ENCODE measurements at regions not wholly inside any gene's neighbourhood (a gene's known extent, or its start where the extent isn't known, plus 50 kb on each side); places are given as distances from the start of the nearest gene placed in this dataset.
"Not testable (repeated sequence)": the region's sequence is repeated elsewhere in the genome, so short reads cannot be mapped to it uniquely, and the experiment has no call there.

GRCh38 chr12:124674937-124675336, 107.5 kb upstream of the NCOR2 start:
- DNase-seq (ENCODE audit: low read depth): no peak

GRCh38 chr12:124673801-124674617, 106.6 kb upstream of the NCOR2 start:
- DNase-seq (ENCODE audit: low read depth): no peak

DNA sequence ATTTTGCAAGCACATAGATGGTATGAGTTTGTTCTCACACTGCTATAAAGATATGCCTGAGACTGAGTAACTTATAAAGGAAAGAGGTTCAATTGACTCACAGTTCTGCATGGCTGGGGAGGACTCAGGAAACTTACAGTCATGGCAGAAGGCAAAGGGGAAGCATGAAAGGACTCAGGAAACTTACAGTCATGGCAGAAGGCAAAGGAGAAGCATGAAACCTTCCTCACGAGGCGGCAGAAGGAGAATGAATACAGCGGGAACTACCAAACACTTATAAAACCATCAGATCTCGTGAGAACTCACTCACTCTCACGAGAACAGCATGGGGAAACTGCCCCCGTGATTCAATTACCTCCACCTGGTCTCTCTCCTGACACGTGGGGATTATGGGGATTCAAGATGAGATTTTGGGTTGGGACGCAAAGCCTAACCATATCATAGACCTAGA, 101.9 kb upstream of the NCOR2 start:
- not testable (repeated sequence) for DNase-seq (ENCODE audit: low read depth)

- no peak for DNase-seq (ENCODE audit: low read depth)
These were observed 101.2 kb upstream of the NCOR2 start for GRCh38 chr12:124668602-124669001.

DNA sequence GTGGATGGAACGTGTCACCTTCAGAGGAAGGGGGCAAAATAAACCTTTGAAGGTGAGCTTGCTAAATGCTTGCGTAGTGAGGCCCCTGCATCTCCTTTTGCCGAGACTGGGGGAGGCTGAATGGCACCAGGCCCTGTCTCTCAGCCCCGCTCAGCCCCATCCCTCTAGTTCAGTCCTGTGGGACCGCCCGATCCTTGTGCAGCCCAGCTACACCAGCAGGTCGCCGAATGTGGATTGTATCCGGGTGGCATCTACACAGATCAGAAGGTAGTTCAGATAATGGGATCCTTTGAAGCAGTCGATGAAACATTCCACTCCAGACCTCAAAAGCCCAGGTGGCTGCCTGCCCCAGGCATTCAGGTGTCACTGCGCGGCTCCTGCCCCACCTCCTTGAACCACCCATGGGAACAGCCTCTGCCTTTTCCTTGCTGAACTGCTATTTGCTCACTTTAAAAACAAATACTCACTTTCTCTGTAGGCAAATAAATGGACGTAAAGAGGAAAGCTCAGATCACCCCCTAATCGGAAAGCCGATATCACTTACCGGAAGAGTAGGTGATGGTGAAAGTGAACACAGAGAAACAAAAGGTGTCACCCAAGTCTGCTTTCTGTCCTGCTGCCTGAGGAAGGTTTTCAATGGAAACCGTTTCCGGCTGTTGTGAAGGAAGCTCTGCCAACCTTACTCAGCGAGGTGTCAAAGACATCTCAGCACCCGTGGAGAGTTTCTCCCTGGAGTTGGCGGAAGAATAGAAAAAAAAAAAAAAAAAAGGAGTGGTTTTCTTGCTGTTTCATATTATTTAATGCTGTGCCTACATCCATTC, 100.3 kb upstream of the NCOR2 start:
- no peak for DNase-seq (ENCODE audit: low read depth)

DNA sequence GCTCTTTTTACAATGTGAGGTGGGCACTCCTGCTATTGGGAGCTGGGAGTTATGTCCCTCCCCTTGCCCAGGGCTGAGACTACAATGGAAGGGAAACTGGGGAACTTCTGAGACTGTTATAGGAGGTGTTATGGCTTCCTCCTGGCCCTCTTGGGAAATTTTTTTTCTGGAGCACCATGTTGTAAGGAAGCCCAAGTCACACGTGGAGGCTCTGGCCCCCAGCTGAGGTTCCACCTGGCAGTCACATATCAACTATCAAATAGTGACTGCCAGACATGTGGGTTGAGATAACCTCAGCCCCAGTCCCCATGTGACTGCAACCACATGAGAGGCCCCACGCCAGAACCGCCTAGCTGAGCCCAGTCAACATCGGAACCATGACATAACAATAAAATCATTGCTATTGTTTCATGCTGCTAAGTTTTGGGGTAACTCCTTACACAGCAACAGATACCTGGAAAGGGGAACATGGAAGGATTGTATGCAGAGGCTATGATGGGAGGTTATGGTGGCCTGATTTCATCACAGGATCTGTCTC, 99.4 kb upstream of the NCOR2 start:
- DNase-seq (ENCODE audit: low read depth): no peak

DNA sequence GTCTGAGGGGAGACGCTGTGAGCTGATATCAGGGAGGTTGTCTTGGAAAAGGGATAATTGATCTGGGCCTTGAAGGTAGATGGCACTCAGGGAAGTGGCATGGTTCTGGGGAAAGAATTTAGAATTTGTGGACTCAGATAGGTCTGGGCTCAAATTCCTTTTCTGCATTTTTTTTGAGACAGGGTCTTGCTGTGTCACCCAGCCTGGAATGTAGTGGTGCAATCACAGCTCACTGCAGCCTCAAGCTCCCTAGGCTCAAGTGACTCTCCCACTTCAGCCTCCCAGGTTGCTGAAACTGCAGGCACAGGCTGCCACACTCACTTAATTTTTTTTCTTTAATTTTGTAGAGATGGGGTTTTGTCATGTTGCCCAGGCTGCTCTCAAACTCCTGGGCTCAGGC, 98.1 kb upstream of the NCOR2 start:
- no peak for DNase-seq (ENCODE audit: low read depth)

- DNase-seq (ENCODE audit: low read depth): no peak
These were observed 97.1 kb upstream of the NCOR2 start for GRCh38 chr12:124664395-124665111.

- no peak for DNase-seq (ENCODE audit: low read depth)
These were observed 96.5 kb upstream of the NCOR2 start for GRCh38 chr12:124663771-124664366.

GRCh38 chr12:124663206-124663605, 95.8 kb upstream of the NCOR2 start:
- no peak for DNase-seq (ENCODE audit: low read depth)

GRCh38 chr12:124661341-124661740, 93.9 kb upstream of the NCOR2 start:
- DNase-seq (ENCODE audit: low read depth): no peak

- DNase-seq (ENCODE audit: low read depth): no peak
These were observed 93.4 kb upstream of the NCOR2 start for GRCh38 chr12:124660851-124661250.

- no peak for DNase-seq (ENCODE audit: low read depth)
These were observed 91.5 kb upstream of the NCOR2 start for GRCh38 chr12:124658806-124659402.

- DNase-seq (ENCODE audit: low read depth): no peak
These were observed 90.9 kb upstream of the NCOR2 start for GRCh38 chr12:124658302-124658701.

DNA sequence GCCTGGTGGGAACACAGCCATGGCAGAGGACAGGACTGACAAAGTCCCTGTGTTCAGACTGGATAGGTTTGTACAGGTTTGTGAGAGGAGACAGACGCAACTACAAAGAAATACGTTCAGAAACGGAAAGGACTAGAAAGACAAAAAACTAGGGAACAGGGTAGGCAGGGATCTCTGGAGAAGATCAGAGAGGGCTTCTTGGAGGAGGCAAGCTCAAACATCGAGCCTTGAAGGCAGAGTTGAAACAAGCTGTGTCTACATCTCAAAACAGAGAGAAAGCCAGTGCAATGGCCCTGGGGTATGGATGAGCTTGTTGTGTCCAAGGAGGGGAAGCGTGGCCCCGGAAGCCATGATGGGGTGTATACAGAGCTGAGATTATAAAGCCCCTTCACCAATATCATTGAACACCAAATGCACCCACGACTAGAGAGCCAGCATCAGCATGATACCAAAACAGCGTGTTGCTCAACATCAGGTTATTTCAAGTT, 89.6 kb upstream of the NCOR2 start:
- no peak for DNase-seq (ENCODE audit: low read depth)

- peak; percentile 93 for DNase-seq (ENCODE audit: low read depth)
These were observed 88.5 kb upstream of the NCOR2 start for GRCh38 chr12:124655698-124656516.

- DNase-seq (ENCODE audit: low read depth): no peak
These were observed 87.8 kb upstream of the NCOR2 start for GRCh38 chr12:124655048-124655697.

DNA sequence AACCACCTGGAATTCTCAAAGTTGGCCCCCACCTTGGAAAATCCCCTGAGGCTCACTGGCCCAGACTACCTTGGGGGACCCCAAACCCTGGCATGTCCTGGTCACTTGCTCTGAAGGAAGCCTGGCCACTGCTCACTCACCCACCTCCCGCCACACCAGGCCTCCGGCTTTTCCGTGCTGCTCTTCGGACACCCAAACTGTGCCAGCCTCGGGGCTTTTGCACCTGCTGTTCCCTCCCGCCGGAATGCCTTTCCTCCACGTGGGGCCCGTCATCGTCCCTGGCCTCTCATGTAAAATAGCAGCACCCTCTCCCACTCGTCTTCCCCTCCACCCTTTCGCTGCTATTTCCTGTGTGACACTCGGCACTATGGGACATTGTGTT, 87.2 kb upstream of the NCOR2 start:
- DNase-seq (ENCODE audit: low read depth): no peak

DNA sequence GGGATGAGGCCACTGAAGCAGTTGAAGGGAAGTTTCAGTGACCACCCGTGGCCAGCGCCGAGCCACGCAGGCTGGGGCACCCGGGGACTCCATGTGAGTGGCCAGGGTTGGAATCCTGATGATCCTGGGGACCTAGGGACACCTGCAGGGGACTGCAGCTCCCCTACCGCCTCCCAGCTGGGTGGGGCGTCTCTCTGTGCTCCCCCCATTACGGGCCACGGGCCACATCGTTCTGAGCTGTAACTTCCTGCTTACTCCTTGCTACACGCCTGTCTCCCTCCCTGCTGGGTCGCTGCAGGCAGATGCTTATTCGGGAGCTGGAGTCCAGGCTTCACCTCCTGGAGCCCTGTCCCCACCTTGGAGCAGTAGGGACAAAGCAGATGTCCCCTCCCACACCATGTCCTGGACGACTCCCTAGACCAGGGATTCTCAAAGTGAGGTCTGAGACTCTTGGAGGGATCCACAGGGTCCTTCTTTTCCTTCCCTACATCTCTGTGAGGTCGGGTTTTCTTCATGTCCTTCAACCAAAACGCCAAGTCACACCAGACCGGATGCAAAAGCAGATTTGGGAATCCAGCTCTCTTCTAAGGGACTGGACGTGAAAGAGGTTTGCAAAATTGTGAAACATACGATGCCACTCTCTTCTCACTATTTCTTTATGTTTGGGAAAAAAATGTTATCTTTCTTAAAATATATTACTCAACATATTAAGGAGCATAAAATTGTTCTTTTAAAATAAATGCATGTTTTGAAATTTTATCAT, 85.9 kb upstream of the NCOR2 start:
- no peak for DNase-seq (ENCODE audit: low read depth)
